ENCODE measurements at regions not wholly inside any gene's neighbourhood (a gene's known extent, or its start where the extent isn't known, plus 50 kb on each side); places are given as distances from the start of the nearest gene placed in this dataset.

DNA sequence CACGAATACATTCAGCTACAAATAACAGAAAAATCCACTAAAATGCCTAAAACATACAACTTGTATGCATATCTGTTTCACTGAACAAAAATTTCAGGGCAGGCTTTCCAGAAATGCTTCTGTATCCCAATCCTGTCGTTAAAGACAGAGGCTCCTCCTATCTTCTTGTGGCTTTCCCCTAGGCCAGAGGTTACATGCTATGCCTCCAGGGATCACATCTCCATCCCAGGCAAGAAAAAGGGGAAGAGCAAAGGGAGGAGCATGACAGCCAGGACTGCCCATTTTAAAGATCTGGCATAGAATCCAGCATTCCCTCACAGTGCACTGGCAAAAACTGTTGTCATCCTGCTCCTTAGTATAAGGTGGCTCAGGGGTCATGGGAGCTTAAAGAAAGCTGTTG, 268.7 kb upstream of the SETBP1 start:
- Histone ChIP-seq H3K4me3 (ENCODE audit: low read length in 3 of 3) (no peak overlapping the region), H3K27me3 (ENCODE audit: control insufficient read depth in 3 of 3, insufficient read depth in 3 of 3, low read length in 3 of 3) (no peaks in the 10 kb centered on the region), H3K9ac (ENCODE audit: low read depth in 1 of 3, low read length in 3 of 3) (no peak overlapping the region), H3K9me3 (ENCODE audit: control insufficient read depth in 3 of 3, low read length in 3 of 3) (no peaks in the 10 kb centered on the region), H3K36me3 (ENCODE audit: control insufficient read depth in 3 of 3, insufficient read depth in 3 of 3, low read length in 3 of 3) (no peaks in the 10 kb centered on the region), H3K4me1 (ENCODE audit: control insufficient read depth in 3 of 3, insufficient read depth in 3 of 3, low read length in 3 of 3) (no peaks in the 10 kb centered on the region), H3K27ac (ENCODE audit: low read depth, low read length) (no peak overlapping the region)

DNA sequence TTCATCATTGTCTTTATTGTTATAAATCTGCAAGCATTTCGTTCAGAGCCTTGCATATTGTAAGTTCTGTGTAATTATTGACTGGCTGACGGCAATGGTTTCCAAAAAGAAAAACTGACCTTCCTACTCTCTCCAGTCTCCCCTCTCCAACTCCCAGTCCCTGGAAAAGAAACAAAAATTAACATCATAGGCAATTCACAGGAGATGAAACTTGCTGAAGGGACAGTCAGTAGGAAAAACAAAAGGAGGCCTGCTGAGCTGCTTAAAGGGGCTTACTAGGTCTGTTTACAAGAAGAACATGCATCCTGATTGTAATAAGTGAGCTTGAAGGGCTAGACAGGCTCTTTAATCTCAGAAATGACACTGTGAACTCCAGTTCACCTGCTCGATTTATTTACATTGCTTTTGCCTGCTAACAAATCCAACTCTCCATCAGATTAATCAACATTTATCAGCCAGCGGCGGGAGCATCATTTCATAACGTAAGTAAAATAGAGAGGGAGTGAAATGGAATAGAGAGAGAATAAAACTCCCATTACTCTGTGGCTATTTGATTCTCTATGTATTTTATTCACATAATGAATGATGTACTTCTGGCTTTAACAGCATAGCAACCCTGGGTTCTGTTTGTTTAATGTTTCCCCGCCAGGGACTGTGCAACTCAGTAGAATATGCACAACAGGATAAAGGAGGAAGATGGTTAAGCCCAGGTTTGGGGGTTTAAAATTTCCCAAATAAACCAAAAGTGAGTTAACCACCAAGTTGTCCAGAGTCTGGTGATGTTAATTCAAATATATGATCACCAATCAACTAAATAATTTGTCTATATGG, 256.7 kb upstream of the SETBP1 start:
- Histone ChIP-seq H3K36me3 (ENCODE audit: control insufficient read depth in 3 of 3, insufficient read depth in 3 of 3, low read length in 3 of 3) (no peaks in the 10 kb centered on the region), H3K4me3 (ENCODE audit: low read length in 3 of 3) (no peak overlapping the region), H3K9me3 (ENCODE audit: control insufficient read depth in 3 of 3, low read length in 3 of 3) (no peaks in the 10 kb centered on the region), H3K27me3 (ENCODE audit: control insufficient read depth in 3 of 3, insufficient read depth in 3 of 3, low read length in 3 of 3) (no peaks in the 10 kb centered on the region), H3K9ac (ENCODE audit: low read depth in 1 of 3, low read length in 3 of 3) (no peak overlapping the region), H3K4me1 (ENCODE audit: control insufficient read depth in 3 of 3, insufficient read depth in 3 of 3, low read length in 3 of 3) (no peaks in the 10 kb centered on the region), H3K27ac (ENCODE audit: low read depth, low read length) (no peak overlapping the region)

GRCh38 chr18:44424645-44425035, 256.0 kb upstream of the SETBP1 start:
- Histone ChIP-seq H3K27ac (ENCODE audit: low read depth, low read length) (no peak overlapping the region), H3K4me3 (ENCODE audit: low read length in 3 of 3) (no peak overlapping the region), H3K36me3 (ENCODE audit: control insufficient read depth in 3 of 3, insufficient read depth in 3 of 3, low read length in 3 of 3) (no peaks in the 10 kb centered on the region), H3K9ac (ENCODE audit: low read depth in 1 of 3, low read length in 3 of 3) (no peak overlapping the region), H3K27me3 (ENCODE audit: control insufficient read depth in 3 of 3, insufficient read depth in 3 of 3, low read length in 3 of 3) (no peaks in the 10 kb centered on the region), H3K9me3 (ENCODE audit: control insufficient read depth in 3 of 3, low read length in 3 of 3) (no peaks in the 10 kb centered on the region), H3K4me1 (ENCODE audit: control insufficient read depth in 3 of 3, insufficient read depth in 3 of 3, low read length in 3 of 3) (no peaks in the 10 kb centered on the region)

GRCh38 chr18:44425161-44425560, 255.5 kb upstream of the SETBP1 start:
- H3K27ac ChIP-seq (ENCODE audit: low read depth, low read length): no peak overlapping the region
- no peaks in the 10 kb centered on the region for H3K4me1 ChIP-seq (ENCODE audit: control insufficient read depth in 3 of 3, insufficient read depth in 3 of 3, low read length in 3 of 3)
- H3K9ac ChIP-seq (ENCODE audit: low read depth in 1 of 3, low read length in 3 of 3): no peak overlapping the region
- no peaks in the 10 kb centered on the region for H3K36me3 ChIP-seq (ENCODE audit: control insufficient read depth in 3 of 3, insufficient read depth in 3 of 3, low read length in 3 of 3)
- H3K9me3 ChIP-seq (ENCODE audit: control insufficient read depth in 3 of 3, low read length in 3 of 3): no peaks in the 10 kb centered on the region
- H3K27me3 ChIP-seq (ENCODE audit: control insufficient read depth in 3 of 3, insufficient read depth in 3 of 3, low read length in 3 of 3): no peaks in the 10 kb centered on the region
- H3K4me3 ChIP-seq (ENCODE audit: low read length in 3 of 3): no peak overlapping the region

- Histone ChIP-seq H3K9me3 (ENCODE audit: control insufficient read depth in 3 of 3, low read length in 3 of 3) (no peaks in the 10 kb centered on the region), H3K4me1 (ENCODE audit: control insufficient read depth in 3 of 3, insufficient read depth in 3 of 3, low read length in 3 of 3) (no peaks in the 10 kb centered on the region), H3K4me3 (ENCODE audit: low read length in 3 of 3) (no peak overlapping the region), H3K9ac (ENCODE audit: low read depth in 1 of 3, low read length in 3 of 3) (no peak overlapping the region), H3K36me3 (ENCODE audit: control insufficient read depth in 3 of 3, insufficient read depth in 3 of 3, low read length in 3 of 3) (no peaks in the 10 kb centered on the region), H3K27ac (ENCODE audit: low read depth, low read length) (no peak overlapping the region), H3K27me3 (ENCODE audit: control insufficient read depth in 3 of 3, insufficient read depth in 3 of 3, low read length in 3 of 3) (no peaks in the 10 kb centered on the region)
These were observed 243.1 kb upstream of the SETBP1 start for GRCh38 chr18:44437603-44438002.

DNA sequence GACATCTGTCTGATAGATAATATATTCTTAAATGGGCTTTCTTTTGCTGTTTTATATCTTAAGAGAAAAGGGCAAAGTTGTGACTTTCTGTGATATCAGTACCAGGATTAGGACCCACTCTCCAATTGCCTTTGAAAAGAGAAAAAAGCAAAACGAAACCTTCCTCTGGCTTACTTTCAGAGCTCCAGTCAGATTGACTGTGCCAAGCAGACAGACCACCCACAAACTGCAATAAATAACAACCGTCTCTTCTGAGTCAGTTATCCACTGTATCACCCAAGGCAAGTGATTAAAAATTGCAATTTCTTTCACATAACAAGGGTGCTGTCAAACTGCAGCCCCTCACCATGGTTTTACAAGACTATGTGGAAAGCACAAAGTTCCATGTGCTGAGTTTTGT, 230.5 kb upstream of the SETBP1 start:
- Histone ChIP-seq H3K36me3 (ENCODE audit: control insufficient read depth in 3 of 3, insufficient read depth in 3 of 3, low read length in 3 of 3) (no peaks in the 10 kb centered on the region), H3K27me3 (ENCODE audit: control insufficient read depth in 3 of 3, insufficient read depth in 3 of 3, low read length in 3 of 3) (no peaks in the 10 kb centered on the region), H3K9ac (ENCODE audit: low read depth in 1 of 3, low read length in 3 of 3) (no peak overlapping the region), H3K27ac (ENCODE audit: low read depth, low read length) (no peak overlapping the region), H3K4me1 (ENCODE audit: control insufficient read depth in 3 of 3, insufficient read depth in 3 of 3, low read length in 3 of 3) (no peaks in the 10 kb centered on the region), H3K9me3 (ENCODE audit: control insufficient read depth in 3 of 3, low read length in 3 of 3) (no peaks in the 10 kb centered on the region), H3K4me3 (ENCODE audit: low read length in 3 of 3) (no peak overlapping the region)

GRCh38 chr18:44452346-44452745, 228.3 kb upstream of the SETBP1 start:
- no peak overlapping the region for H3K9ac ChIP-seq (ENCODE audit: low read depth in 1 of 3, low read length in 3 of 3)
- no peak overlapping the region for H3K27ac ChIP-seq (ENCODE audit: low read depth, low read length)
- H3K27me3 ChIP-seq (ENCODE audit: control insufficient read depth in 3 of 3, insufficient read depth in 3 of 3, low read length in 3 of 3): no peaks in the 10 kb centered on the region
- H3K9me3 ChIP-seq (ENCODE audit: control insufficient read depth in 3 of 3, low read length in 3 of 3): no peaks in the 10 kb centered on the region
- no peaks in the 10 kb centered on the region for H3K4me1 ChIP-seq (ENCODE audit: control insufficient read depth in 3 of 3, insufficient read depth in 3 of 3, low read length in 3 of 3)
- H3K36me3 ChIP-seq (ENCODE audit: control insufficient read depth in 3 of 3, insufficient read depth in 3 of 3, low read length in 3 of 3): no peaks in the 10 kb centered on the region
- H3K4me3 ChIP-seq (ENCODE audit: low read length in 3 of 3): no peak overlapping the region

DNA sequence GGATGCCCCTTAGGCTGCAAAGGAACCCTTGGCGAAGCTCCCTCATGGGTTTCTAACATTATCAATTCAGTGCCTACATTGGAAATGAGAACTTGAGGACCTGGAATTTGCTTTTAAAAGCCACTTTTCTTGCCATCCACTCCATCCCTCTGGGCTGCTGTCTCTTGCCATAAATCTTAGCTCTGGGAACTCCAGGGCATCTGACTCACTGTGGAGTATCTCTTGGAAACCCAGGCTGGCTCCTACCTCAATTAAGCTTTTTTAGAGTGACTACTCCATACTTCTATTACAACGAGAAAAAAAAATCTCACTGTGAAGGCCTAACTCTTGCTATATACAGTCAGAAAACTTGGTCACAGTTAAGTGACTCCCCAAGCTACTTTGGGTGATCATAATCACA, 227.2 kb upstream of the SETBP1 start:
- Histone ChIP-seq H3K4me3 (ENCODE audit: low read length in 3 of 3) (no peak overlapping the region), H3K36me3 (ENCODE audit: control insufficient read depth in 3 of 3, insufficient read depth in 3 of 3, low read length in 3 of 3) (no peaks in the 10 kb centered on the region), H3K4me1 (ENCODE audit: control insufficient read depth in 3 of 3, insufficient read depth in 3 of 3, low read length in 3 of 3) (no peaks in the 10 kb centered on the region), H3K9ac (ENCODE audit: low read depth in 1 of 3, low read length in 3 of 3) (no peak overlapping the region), H3K27me3 (ENCODE audit: control insufficient read depth in 3 of 3, insufficient read depth in 3 of 3, low read length in 3 of 3) (no peaks in the 10 kb centered on the region), H3K27ac (ENCODE audit: low read depth, low read length) (no peak overlapping the region), H3K9me3 (ENCODE audit: control insufficient read depth in 3 of 3, low read length in 3 of 3) (no peaks in the 10 kb centered on the region)

GRCh38 chr18:44458777-44459176, 221.9 kb upstream of the SETBP1 start:
- Histone ChIP-seq H3K27ac (ENCODE audit: low read depth, low read length) (no peak overlapping the region), H3K27me3 (ENCODE audit: control insufficient read depth in 3 of 3, insufficient read depth in 3 of 3, low read length in 3 of 3) (no peaks in the 10 kb centered on the region), H3K4me1 (ENCODE audit: control insufficient read depth in 3 of 3, insufficient read depth in 3 of 3, low read length in 3 of 3) (no peaks in the 10 kb centered on the region), H3K9ac (ENCODE audit: low read depth in 1 of 3, low read length in 3 of 3) (no peak overlapping the region), H3K9me3 (ENCODE audit: control insufficient read depth in 3 of 3, low read length in 3 of 3) (no peaks in the 10 kb centered on the region), H3K4me3 (ENCODE audit: low read length in 3 of 3) (no peak overlapping the region), H3K36me3 (ENCODE audit: control insufficient read depth in 3 of 3, insufficient read depth in 3 of 3, low read length in 3 of 3) (no peaks in the 10 kb centered on the region)

GRCh38 chr18:44464398-44465180, 216.1 kb upstream of the SETBP1 start:
- no peaks in the 10 kb centered on the region for H3K27me3 ChIP-seq (ENCODE audit: control insufficient read depth in 3 of 3, insufficient read depth in 3 of 3, low read length in 3 of 3)
- H3K36me3 ChIP-seq (ENCODE audit: control insufficient read depth in 3 of 3, insufficient read depth in 3 of 3, low read length in 3 of 3): no peaks in the 10 kb centered on the region
- no peak overlapping the region for H3K27ac ChIP-seq (ENCODE audit: low read depth, low read length)
- H3K9ac ChIP-seq (ENCODE audit: low read depth in 1 of 3, low read length in 3 of 3): no peak overlapping the region
- H3K4me3 ChIP-seq (ENCODE audit: low read length in 3 of 3): no peak overlapping the region
- no peaks in the 10 kb centered on the region for H3K4me1 ChIP-seq (ENCODE audit: control insufficient read depth in 3 of 3, insufficient read depth in 3 of 3, low read length in 3 of 3)
- H3K9me3 ChIP-seq (ENCODE audit: control insufficient read depth in 3 of 3, low read length in 3 of 3): no peaks in the 10 kb centered on the region

Measured in skeletal muscle tissue (tissue), 3 donors.